HG03066 (cell line): ENCODE measurements at regions not wholly inside any gene's neighbourhood (a gene's known extent, or its start where the extent isn't known, plus 50 kb on each side); places are given as distances from the start of the nearest gene placed in this dataset.
"Not testable (repeated sequence)": the region's sequence is repeated elsewhere in the genome, so short reads cannot be mapped to it uniquely, and the experiment has no call there.

ENCODE experiments used
- ATAC-seq: cut with Tn5 transposase; IDR thresholded peaks from one replicate; pipeline ENCODE4 v1.9.1; 2021; ENCODE audit warnings: low read depth; ENCODE audit not compliant: unreplicated experiment

DNA sequence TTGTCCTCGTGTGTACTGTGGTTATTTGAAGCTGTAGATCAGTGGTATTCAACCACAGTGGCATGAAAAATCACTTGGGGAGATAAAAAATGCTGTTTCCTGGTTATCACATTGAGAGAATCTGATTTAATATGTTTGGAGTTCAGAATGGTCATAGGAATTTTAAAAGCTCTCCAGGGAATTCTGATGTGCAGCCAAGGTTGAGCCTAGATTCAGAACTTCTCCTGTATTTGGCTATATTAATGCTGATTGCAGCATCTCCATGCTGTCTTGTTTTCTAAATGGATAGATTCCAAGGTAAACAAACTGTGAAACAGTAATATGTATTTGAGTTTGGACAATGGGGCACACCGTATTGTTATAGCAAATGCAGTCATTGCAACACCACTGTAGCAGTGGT lies 982.2 kb upstream of the FBXO33 start:
- ATAC-seq, result no peak

DNA sequence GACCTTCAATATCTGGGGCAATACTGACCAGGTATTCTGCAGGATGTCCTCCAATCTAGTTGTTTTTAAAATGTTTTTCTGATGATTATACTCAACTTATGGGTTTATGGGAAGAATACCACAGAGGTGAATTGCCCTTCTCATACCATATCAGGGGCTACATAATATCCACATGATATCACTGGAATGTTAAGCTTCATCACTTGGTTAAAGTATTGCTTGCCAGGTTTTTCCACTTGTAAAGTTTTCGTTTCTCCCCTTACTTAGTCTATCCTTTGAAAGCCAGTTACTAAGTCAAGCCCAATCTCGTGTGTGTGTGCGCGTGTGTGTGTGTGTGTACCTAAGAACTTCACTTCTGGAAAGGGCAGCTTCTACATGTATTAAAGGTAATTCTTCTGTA lies 980.9 kb upstream of the FBXO33 start:
- ATAC-seq, result no peak

DNA sequence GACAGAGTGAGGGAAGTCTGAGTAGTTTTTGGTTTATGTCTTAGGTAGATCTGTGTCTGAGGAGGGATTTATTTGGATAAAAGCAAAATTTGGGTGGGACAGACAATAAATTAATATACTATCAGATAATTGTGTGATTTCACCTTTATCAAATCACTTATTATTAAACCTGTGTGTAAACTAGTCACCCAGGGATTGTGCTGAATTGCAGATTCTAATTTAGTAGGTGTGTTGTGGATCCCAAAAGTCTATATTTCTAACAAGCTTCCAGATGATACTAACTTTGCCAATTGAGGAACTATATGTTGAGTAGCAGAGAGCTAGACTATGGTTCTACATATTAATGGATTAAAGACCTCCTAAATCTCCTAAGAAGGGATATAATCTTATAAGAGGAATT lies 978.5 kb upstream of the FBXO33 start:
- ATAC-seq, result no peak

DNA sequence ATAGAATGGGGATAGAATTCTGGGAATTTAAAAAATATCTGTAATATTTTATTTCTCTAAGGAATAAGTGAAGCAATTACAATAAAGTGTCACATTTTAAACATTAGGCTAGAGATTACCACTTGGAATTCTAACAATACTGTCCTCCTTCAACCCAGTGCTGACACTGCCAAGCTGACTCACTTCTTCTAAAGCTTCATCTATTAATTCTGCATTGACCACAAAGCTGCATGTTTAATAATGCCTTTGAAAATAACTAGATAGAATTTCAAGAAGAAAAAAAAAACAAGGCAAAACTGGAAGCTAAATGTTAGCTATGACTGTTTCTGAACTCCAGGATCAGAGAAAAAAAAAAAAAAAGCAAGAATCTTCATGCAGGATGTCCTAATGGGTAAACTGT lies 970.7 kb upstream of the FBXO33 start:
- no peak for ATAC-seq

DNA sequence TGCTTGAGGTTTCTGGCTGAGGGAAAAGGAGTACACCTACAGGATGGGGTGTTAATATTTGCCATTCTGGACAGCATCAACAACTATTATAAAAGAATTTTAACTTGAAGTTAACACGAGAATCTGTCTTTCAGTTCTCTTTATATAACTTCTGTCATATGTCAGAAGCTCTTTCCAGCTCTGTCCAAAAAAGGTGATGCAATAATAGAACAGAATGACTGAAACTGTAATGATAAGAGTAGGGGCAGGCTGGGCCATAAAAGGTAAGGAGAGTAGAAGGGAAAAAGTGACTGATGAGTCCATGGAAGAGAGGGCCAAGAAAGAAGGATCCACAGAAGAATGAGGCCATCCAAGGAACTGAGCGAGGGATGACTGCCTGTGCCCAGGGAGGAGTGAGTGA lies 966.7 kb upstream of the FBXO33 start:
- ATAC-seq, result no peak

DNA sequence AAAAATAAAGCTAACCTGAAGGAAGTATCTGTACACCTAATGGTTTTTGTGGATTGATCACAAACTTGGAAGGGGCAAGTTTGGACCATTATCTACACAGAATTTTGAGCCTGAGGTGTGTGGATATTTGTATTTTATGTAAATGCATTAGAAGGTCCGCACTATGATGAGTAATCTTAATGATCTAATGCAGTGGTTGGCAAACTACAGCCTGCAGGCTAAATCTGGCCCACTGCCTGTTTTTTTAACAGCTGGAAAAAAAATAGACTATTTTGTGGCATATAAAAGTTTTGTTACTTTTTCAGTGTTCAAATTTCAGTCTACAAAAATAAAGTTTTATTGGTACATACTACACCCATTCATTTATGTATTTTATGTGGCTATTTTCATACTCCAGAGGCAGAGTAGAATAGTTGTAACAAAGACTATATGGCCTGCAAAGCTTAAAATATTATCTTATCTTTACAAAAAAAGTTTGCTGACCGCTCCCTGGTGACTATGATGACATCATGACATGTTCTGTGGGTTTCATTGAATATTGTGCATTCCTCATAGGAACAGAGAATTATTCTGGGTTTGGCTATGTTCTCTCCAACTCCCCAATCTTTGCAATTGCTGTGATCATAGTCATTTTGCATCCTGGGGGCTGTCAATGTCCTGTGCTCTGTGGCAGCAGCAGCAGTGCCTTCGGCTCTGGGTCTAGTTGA lies 962.6 kb upstream of the FBXO33 start:
- no peak for ATAC-seq

DNA sequence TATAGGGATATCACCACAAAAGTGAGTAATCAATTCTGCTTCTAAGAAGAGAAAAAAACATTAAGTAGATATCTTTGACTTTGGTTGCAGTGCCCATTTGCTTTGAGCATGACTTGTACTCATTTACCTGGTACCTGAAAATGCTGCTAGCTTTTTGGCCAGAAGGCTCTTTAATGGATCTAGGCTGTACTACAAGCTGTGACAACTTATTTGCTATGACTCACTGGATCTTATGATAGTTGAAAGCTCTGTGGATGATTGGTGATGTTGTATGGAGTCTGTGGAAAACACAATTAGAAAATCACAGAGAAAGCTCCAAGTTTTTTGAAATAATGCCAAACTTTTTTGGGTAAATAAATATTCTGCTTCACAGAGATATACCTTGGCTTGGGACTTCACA lies 960.9 kb upstream of the FBXO33 start:
- no peak for ATAC-seq

DNA sequence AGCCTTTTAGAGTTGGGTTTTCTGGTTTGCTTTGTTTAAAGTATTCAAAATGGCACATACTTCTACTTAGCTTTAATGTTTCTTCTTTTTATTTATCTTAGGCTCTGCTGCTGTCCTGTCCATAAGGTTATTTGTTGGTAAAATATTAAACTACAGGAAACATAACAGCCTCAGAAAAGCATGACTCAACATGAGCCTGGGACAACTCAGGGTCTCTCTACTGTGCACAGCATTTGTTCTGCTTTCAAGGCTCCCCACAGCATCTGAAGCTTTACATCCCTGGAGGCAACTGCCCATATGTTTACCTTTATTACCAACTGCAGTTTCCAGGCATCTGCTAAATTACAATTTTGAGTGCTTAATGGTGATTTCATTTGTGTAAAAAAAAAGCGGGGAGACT lies 954.2 kb upstream of the FBXO33 start:
- no peak for ATAC-seq

DNA sequence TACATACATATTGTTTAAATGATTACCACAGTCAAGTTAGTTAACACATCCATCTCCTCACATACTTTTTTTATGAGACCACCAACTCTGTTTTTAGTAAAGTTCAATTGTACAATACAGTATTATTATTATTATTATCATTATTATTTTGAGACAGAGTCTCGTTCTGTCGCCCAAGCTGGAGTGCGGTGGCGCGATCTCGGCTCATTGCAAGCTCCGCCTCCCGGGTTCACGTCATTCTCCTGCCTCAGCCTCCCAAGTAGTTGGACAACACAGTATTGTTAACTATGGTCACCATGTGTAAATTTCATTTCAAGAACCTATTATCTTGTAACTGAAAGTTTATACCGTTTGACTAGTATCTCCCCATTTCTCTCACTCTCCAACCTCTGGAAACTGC lies 942.0 kb upstream of the FBXO33 start:
- no peak for ATAC-seq

DNA sequence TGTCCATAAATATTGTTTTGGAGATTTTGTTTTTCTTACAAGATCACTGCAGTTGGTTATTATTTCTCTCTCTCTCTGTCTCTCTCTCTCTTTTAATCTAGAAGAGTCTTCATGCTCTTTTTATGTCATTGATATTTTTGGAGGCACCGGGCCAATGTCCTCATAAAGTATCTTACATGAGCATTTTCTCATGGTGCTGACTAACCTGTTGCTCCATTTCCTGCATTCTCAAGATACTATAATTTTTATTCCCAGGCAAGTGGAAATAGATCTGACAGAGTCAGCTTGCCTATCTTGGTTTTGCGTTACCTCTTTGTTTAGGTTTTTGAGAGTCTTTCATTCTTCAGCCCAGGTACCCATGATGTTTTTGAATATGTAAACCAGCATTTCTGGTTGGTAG lies 938.8 kb upstream of the FBXO33 start:
- ATAC-seq, result no peak

DNA sequence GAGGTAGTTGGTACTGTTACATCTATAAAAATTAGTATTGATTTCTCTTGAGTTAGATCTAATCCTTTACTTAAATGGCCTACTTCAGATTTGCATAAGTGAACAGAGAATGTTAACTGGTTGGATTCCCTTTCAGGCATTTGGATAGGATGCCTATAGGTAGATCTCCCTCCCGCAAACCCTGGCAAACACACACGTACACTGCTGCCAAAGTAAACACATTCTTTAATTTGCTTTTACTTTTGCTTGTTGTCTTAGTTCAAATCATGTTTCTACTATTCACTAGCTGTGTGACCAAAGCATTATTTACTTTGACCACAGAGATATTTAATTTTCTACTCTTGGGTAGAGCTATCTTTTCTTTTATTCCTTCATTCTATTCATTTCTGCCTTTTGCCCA lies 936.1 kb upstream of the FBXO33 start:
- ATAC-seq, result no peak

DNA sequence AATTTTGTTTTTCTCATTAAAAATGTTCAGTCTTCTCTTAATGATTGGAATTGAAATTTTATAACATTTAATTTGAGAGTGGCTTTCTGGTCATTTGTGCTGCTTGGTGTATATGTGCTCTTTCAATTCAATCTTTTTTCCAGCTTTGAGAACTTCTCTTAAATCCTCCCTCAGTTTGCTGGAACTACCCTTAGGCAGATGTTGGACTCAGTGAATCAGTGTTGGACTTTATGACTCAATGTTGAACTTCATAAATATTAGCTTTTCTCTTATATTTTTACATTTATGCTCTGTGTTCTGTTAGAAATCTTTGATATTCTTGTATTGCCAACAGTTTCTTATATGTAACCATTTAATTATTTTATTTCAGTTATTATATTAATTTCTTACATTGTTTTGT lies 935.5 kb upstream of the FBXO33 start:
- no peak for ATAC-seq

DNA sequence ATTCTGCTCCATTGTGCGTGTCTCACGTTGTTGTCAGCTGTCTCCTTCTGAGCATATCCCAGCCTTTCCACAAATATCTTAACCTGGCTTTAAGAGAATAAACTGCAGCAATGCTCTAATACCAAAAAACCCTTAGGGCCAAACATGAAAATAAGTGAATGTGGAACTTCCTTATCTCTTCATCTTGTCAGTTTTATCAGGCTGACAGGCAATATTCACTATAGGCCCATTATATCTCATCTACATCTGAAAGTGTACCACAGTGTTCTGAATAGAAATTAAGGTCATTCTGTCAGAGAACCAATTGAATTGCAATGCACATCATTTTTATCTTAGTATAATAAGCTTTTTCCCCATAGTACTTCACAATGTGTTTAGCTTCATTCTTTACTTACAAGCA lies 933.1 kb upstream of the FBXO33 start:
- ATAC-seq, result no peak

DNA sequence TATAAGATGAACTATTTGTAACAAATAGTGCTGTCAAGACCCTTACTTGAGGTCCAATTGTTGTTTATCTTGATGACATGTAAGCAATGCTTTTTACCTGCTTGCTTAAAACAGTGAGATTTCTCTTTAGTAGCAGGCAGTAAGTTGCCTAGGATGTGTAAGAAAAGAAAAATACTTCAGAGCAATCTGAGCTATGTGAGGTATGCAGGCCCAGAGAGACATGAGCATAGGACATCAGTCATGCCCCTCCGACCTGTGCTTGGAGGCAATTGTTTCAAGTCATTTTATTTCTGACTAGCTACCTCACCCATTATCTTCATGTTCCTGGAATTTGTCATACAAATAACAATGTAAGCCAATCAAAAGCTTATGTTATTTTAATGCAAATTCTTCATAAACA lies 930.6 kb upstream of the FBXO33 start:
- no peak for ATAC-seq

DNA sequence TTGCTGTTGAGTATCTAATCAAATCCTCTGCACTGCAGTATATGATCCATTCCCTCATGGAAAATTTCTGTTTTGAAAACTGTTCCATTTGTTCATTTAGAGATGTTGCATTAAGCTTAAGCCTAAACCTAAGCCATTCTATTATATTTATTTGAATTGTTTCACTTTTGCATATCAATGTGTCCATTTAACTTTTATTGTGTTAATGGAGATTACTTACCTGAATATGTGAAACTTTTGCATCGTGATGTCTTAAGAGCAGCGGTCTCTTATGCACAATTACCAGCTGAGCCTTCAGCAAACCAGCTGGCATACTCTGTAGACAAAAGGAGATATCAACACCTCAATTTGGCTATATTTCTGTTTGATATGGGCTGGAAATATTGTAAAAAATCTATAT lies 922.5 kb upstream of the FBXO33 start:
- no peak for ATAC-seq

DNA sequence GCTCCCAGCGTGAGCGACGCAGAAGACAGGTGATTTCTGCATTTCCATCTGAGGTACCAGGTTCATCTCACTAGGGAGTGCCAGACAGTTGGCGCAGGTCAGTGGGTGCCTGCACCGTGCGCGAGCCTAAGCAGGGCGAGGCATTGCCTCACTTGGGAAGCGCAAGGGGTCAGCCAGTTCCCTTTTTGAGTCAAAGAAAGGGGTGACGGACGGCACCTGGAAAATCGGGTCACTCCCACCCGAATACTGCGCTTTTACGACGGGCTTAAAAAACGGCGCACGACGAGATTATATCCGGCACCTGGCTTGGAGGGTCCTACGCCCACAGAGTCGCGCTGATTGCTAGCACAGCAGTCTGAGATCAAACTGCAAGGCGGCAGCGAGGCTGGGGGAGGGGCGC lies 915.9 kb upstream of the FBXO33 start:
- ATAC-seq, result not testable (repeated sequence)

DNA sequence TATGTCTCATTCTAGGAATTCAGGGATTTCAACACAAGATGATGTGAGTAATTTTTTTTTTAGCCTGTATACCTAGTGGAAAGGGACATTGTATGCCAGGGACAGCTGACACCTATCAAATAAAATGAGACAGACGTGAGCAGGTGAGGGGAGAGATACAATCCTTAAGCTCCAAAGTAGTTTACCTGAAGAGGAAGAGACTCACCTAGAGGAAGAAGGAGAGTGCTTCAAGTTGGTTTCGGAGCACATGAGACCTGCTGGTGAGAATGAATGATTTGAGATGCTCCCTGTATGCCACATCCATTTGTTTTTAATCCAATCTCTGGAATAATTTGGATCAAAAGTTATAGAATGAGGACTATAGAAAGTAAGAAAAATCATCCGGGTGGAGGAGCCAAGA lies 915.4 kb upstream of the FBXO33 start:
- ATAC-seq, result no peak

DNA sequence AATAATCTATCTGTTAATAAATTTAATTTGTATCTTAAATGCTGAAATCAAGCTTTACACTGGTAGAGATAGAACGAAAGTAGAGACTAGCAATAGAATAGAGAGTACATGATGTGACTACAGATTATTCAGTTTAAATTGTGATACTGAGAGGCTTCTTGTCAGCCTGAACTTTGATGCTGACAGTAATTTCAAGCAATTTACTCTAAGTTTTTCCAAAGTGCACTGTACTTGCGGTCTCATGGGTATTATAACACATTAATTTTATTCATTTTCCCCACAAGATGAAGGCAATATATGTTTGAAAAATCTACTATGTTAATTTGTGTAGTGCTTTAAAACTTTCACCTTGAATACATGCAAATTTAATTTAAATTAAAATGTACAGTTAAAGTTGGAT lies 914.0 kb upstream of the FBXO33 start:
- no peak for ATAC-seq

DNA sequence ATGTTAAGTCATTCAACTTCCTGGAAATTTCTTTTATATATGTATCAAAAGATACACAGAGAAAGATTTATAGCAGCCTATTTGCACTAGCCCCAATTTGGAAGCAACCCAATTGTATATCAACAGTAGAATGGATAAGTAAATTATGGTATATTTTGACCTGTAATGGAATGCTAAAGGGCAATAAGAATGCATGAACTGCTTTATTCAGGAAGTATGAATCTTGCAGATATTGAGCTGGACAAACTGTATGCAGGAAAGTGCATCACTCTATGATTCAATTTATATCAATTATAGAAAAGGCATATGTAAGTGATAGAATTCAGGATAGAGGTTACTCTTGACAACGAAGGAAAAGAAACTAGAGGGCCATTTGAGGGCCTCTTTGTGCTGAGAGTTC lies 913.1 kb upstream of the FBXO33 start:
- no peak for ATAC-seq

DNA sequence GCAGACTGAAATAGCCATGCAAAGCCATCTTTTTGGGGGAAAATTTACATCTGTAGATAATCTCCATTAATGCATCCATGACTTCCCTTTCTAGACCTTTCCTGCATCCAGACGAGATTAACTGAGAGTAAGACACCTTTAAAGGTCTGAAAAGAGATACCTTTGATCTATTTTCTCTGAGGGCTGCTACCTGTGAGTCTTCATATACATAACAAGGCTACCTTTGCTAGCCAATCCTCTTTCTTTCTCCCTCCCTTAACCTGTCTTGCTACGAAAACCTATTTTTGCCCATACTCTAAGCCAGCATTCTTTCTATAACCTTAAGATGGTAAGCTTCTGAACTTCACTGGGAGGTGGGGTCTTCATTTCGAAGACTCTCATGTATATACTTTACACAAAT lies 908.5 kb upstream of the FBXO33 start:
- ATAC-seq, result no peak

DNA sequence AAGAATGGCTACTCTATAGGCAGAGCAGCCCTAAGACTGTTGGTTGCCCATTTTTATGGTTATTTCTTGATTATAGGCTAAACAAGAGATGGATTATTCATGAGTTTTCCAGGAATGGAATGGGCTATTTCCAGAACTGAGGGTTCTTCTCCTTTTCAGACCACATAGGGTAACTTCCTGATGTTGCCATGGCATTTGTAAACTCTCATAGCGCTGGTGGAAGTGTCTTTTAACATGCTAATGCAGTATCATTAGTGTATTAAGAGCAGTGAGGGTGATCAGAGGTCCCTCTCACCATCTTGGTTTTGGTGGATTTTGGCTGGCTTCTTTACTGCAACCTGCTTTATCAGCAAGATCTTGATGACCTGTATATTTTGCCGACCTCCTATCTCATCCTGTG lies 904.6 kb upstream of the FBXO33 start:
- ATAC-seq, result no peak

DNA sequence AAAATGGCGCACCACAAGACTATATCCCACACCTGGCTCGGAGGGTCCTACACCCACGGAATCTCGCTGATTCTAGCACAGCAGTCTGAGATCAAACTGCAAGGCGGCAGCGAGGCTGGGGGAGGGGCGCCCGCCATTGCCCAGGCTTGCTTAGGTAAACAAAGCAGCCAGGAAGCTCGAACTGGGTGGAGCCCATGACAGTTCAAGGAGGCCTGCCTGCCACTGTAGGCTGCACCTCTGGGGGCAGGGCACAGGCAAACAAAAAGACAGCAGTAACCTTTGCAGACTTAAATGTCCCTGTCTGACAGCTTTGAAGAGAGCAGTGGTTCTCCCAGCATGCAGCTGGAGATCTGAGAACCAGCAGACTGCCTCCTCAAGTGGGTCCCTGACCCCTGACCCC lies 894.3 kb upstream of the FBXO33 start:
- not testable (repeated sequence) for ATAC-seq

DNA sequence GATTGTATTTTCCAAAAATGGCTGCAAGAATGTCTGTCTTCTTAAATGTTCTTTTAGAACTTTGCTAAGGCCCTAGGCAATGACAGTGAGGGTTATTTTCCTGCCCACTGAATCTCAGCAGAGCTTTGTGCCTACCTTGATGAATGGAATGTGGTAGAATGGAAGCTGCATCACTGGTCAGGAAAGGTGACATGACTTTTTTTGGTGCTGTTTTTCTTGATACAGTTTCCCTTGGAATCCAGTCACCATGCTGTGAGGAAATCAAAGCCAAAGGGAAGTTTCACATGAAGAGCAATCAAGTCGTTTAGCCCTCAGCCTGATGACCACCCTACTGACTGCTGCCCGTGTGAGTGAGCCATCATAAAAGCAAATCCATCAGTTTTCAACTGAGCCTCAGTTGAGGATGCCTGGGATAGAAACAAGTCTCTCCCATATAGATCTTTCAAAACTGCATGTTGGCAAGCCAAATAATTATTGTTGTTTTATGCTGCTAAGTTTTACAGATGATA lies 886.0 kb upstream of the FBXO33 start:
- ATAC-seq, result no peak
